Stimulated activated CD8-positive, alpha-beta memory T cell treated with anti-CD3 and anti-CD28 coated beads, Interleukin-12 subunit alpha, Interleukin-12 subunit beta, amount 100 ng/mL, for 1 hour (primary cell): ENCODE measurements at regions not wholly inside any gene's neighbourhood (a gene's known extent, or its start where the extent isn't known, plus 50 kb on each side); places are given as distances from the start of the nearest gene placed in this dataset.
"Not testable (repeated sequence)": the region's sequence is repeated elsewhere in the genome, so short reads cannot be mapped to it uniquely, and the experiment has no call there.

Experiments
- DNase-seq: peaks from one replicate; pipeline ENCODE4 v3.0.0-alpha.2; 2020; ENCODE audit warnings: low read depth

GRCh38 chr10:83754857-83755256, 384.5 kb upstream of the GHITM start:
- no peak for DNase-seq

- DNase-seq, result no peak
Measured at GRCh38 chr10:83760142-83760541, 379.2 kb upstream of the GHITM start.

- DNase-seq, result no peak
Measured at GRCh38 chr10:83764666-83765065, 374.6 kb upstream of the GHITM start.

GRCh38 chr10:83765731-83766130, 373.6 kb upstream of the GHITM start:
- no peak for DNase-seq

DNA sequence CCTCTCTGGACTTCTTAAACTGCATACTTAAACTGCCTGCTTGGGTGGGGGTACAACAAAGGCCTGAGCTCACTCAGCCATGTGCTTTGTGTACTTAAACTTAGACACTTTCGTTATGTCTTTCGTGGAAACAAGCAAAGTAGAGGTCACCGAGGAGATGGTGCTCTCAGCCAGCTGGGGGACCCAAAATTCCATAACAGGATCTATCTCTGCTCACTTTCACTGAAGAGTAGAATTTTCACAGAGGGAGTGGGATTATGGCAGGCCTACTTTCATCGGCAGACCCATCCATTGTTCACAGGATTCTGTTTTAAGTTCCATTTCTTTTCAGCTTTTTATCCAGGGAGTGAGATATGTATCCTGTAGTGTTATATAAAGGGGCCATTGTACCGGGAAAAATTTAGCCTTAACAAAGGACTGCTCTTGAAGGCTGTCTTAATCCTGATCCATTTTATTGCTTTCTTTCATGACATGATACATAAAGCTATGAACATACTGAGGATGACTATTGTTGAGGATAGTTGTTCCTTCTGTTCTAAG, 370.0 kb upstream of the GHITM start:
- no peak for DNase-seq

GRCh38 chr10:83786701-83787100, 352.6 kb upstream of the GHITM start:
- DNase-seq, result not testable (repeated sequence)

- DNase-seq, result no peak
Measured at GRCh38 chr10:83801983-83802382, 337.3 kb upstream of the GHITM start.

GRCh38 chr10:83806717-83807116, 332.6 kb upstream of the GHITM start:
- DNase-seq, result no peak

DNA sequence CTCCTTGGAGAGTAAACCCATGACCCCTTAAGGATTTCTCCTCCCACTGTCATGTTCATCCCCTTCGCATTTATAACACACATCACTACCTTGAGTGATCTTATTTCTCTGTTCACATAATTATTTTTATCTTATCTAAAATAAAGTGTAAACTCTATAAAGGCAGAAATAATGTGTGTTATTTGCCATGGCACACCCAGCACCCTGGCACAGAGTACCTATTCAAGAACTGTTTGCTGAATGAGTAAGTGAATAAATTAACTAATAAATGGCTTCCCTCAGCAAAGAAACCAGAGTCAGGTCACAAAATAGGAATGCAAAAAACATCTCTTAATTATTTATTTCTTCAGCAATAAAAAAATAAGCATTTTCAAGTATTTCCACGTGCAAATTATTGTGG, 330.3 kb upstream of the GHITM start:
- DNase-seq, result no peak

GRCh38 chr10:83816942-83817341, 322.4 kb upstream of the GHITM start:
- DNase-seq, result no peak

GRCh38 chr10:83817797-83818196, 321.5 kb upstream of the GHITM start:
- no peak for DNase-seq

DNA sequence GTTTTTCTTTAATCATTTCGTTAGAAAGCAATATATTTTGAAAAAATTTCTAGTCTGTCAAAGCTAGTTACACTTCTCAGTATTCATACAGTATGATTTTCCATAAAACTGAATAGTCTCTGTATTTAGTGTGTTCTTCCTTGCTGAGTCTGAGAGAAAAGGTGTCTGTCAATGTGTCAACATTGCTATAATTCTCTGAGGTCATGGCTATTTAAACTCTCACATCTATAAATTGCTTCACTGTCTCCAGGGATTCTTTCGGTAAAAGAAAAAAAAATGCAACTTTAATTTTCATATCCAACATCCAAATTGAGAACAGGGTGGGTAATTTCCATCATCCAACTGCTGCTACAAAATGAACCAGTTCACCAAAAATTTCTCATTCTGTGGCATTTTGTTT, 319.7 kb upstream of the GHITM start:
- DNase-seq, result no peak

DNA sequence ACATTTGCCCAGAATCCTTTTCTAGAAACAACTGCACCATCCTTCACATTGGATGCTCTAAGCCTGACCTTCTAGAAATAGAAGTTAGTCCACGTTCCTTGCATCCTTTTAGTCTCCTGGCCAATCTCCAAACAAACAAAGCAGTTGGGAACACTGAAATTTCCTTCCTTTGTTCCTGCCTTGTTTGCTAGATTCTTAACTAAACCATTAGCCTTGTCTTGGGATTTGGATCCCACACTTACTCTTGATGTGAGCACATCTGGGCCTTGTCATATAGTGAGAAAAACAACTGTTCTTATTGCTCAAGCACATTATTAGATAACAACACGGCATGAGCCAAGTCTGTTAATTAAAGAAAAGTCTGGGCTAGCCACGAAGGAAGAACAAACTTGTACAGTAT, 319.3 kb upstream of the GHITM start:
- DNase-seq, result no peak

DNA sequence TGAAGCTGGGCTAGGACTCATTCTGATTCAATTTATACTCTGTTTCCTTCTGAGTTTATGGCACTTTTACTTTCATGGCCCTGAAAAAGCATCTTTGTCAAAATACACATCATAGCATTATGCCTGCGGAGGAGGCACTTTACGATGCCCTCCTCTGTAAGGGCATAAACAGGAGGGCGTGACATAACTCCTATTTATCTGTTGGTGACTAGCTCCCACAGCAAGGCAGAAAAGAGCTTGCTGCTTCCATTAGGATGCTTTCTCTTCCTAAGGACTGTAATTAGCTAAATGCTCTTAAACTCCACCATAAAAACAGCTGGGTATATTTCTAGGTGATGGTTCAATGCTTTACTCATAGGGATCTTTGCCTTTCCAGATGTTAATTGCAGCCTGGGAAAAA, 315.2 kb upstream of the GHITM start:
- DNase-seq, result no peak

DNA sequence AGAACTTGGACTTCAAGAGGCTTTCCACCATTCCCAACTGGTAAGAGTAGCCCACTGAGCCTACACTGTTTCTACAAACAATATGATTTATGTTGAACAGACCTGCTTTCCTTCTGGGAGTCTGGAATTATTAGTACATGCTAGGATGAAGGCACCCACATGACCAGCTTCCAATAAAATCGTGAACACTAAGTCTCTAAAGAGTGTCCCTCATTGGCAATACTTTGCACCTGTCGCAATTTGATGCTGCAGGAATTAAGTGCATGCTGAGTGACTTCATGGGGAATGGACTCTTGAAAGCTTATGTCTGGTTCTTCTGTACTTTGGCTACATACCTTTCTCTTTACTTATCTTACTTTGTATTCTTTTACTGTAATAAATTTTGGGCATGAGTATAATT, 305.2 kb upstream of the GHITM start:
- no peak for DNase-seq

DNA sequence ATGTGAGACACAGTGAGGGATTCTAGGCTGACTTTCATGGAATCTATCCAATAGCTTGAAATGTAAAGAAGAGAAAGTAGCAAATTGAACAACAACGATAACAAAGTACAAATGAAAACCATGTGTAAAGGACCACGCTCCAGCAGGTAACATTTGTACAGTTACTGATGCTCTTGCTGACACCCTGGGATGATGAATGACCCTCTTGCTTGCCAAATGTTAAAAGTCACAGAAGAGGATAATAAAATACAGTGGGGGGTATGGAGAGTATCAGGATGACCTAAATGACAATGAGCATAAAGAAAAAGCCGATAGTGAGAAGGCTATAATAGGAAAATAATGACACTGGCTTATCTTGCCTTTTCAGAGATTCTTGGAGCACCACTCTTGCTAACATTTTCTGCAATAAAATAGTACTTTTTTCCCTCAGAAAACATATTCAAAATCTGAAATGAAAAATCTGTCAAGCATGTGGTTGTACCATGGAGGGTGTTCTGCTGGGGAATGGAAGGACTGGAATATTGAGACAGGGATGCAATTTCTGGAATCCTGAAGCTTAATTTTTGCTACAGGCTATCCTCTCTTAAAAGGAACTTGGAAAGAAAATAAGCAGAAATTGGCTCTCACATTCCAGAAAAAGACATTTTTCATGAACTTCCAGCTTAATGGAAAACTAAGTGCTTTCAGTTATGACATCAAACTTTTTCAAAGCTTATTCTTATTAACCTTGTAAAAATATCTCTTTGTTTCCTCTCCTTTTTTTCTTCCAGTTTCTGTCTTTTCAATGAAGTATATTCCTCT, 303.2 kb upstream of the GHITM start:
- no peak for DNase-seq

DNA sequence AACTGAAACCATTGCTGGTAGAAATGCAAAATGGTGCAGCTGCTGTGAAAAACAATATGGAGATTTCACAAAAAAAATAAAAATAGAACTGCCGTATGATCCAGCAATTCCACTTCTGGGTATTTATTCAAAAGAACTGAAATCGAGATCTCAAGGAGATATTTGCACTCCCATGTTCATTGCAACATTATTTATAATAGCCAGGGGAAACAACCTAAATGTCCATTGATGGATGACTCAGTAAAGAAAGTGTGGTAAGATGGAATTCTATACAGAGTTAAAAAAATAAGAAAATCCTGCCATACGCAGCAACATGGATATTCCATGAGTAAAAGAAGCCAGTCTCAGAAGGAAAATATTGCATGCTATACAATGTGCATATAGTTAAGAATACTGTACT, 290.6 kb upstream of the GHITM start:
- DNase-seq, result no peak

DNA sequence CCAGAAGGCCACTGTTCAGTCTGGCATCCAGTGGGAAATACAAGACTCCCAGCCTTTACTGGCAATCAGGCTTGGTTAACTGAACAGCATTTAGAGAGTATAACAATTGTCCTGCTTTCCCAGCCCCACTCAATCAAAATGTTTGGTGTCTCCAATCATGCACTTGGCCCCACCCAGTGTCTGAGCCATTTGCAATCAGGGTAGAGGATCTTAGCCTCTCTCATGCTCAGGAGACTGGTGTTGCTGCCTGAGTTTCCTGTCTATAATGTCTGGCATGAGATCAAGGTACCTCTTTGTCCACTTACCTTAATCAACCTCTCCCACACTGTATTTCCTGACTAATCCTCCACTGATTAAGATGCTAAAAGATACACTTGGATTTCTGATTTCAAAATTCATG, 290.2 kb upstream of the GHITM start:
- no peak for DNase-seq

GRCh38 chr10:83852146-83852545, 287.2 kb upstream of the GHITM start:
- DNase-seq, result no peak

DNA sequence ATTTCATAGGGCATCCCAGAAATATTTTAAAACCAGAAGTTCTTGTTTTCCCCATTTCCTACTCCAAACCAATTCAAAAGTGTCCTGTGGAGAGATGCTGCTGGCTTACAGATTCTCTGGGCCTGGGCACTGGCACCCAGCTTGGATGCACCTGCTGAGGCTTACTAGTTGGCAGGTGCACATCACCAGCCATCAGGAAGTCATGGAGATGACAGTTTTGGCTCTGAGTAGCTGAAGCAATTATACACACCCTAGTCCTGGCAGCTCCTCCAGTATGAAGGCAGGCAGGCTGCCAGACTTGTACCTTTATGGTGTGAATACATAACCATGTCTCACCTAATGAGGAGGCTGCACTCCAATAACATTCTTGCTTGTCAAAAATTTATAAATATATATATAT, 276.6 kb upstream of the GHITM start:
- DNase-seq, result no peak

DNA sequence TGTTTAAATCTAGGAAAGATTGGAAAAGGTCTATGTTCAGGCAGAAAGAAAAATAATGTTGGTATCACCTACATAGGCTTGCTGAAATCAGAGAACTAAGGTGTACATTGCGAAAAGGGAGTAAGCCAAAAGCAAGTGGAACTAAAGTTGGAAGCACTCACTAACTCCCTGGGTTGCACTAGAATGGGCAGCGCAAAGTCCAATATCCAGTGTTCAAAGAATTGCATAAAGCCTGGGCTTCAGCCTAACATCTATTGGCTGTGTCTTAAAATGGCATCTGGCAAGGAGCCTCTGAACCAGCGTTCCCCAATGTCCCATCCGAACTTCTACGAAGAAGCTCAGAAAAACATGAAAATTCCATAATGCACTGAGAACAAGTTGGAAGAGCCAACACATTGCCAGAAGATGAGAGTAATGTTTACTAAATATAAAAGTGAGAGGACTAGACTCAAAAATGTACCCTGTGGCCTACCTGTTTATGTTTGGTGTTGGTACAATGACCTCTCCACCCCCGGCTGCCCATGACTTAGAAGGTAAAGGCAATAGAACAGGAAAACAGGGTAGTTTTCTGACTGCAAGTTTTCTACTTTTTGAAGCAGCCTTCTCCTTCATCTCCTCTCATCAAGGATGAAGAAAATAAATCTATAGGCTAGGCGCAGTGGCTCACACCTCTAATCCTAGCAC, 275.9 kb upstream of the GHITM start:
- DNase-seq, result no peak

DNA sequence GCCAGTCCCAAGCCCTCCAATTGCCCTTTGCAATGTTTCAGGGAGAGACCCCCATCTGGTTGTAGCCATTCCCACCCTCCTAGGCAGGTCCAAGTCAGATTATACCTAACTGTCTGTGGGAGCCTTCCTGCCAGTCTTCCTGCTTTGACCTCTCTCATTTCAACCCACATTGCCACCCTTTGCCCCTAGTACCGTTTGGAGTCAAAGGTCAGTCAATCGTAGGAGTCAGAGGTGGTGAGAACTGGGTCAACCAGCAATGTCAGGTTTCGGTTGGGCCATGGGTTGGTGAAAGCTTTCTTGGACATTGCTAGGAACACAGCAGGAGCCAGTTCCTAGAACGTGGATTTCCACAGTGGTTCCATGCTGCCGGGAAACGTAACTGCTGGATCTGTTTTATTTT, 269.4 kb upstream of the GHITM start:
- DNase-seq, result no peak
